Keratinocyte (primary cell): ENCODE measurements at regions not wholly inside any gene's neighbourhood (a gene's known extent, or its start where the extent isn't known, plus 50 kb on each side); places are given as distances from the start of the nearest gene placed in this dataset.

Experiments used
- DNase-seq: peaks from one replicate; pipeline ENCODE4 v3.0.0-alpha.2; 2011; ENCODE audit warnings: low read depth, missing footprints, low spot score
- FAIRE-seq: peaks from 2 replicates; lab custom pipeline; 2011; peaks lifted over from hg19 to GRCh38; lab: Jason Lieb, UNC
- H2AFZ ChIP-seq: 2 replicates; pipeline ENCODE4 v1.6.0; 2012; ENCODE audit warnings: low read length, control low read depth, inconsistent platforms; ENCODE audit not compliant: control insufficient read depth
- H3K27ac ChIP-seq: 2 replicates; pipeline ENCODE4 v1.5.1; 2011; ENCODE audit warnings: low read length; ENCODE audit not compliant: control insufficient read depth, insufficient read depth
- H3K27me3 ChIP-seq: 3 replicates; pipeline ENCODE4 v1.6.0; 2011; ENCODE audit warnings: low read length; ENCODE audit not compliant: control insufficient read depth, insufficient read depth; ENCODE audit errors: extremely low read depth
- H3K36me3 ChIP-seq, 2 experiments: 2 replicates in 1 of 2; 3 replicates in 1 of 2; pipeline ENCODE4 v1.5.1; 2011; ENCODE audit warnings: low read length in 2 of 2, mild to moderate bottlenecking in 1 of 2; ENCODE audit not compliant: control insufficient read depth in 2 of 2, insufficient read depth in 2 of 2; ENCODE audit errors: extremely low read depth in 1 of 2
- H3K4me1 ChIP-seq: 3 replicates; pipeline ENCODE4 v1.5.1; 2011; ENCODE audit warnings: low read length; ENCODE audit not compliant: control insufficient read depth, insufficient read depth; ENCODE audit errors: extremely low read depth
- H3K4me2 ChIP-seq: 3 replicates; pipeline ENCODE4 v1.6.0; 2011; ENCODE audit warnings: low read depth, low read length; ENCODE audit not compliant: control insufficient read depth, insufficient read depth; ENCODE audit errors: extremely low read depth
- H3K4me3 ChIP-seq, 3 experiments: fragments of 200-600 bp in 1 of 3; sonication (generic) in 1 of 3; 2 replicates in 2 of 3; 3 replicates in 1 of 3; pipeline ENCODE4 v1.5.1; 2011 to 2016; ENCODE audit warnings: low read length in 3 of 3, mild to moderate bottlenecking in 3 of 3, control low read depth in 2 of 3, inconsistent platforms in 1 of 3, low read depth in 1 of 3, mixed read lengths in 1 of 3, mixed run types in 1 of 3, moderate library complexity in 1 of 3; ENCODE audit not compliant: control insufficient read depth in 2 of 3, insufficient read depth in 2 of 3; ENCODE audit errors: extremely low read depth in 1 of 3
- H3K79me2 ChIP-seq: 2 replicates; pipeline ENCODE4 v1.6.0; 2012; ENCODE audit warnings: low read length; ENCODE audit not compliant: control insufficient read depth, insufficient read depth
- H3K9ac ChIP-seq: 3 replicates; pipeline ENCODE4 v1.6.0; 2011; ENCODE audit warnings: low read length; ENCODE audit not compliant: control insufficient read depth, insufficient read depth; ENCODE audit errors: extremely low read depth
- H3K9me1 ChIP-seq: 3 replicates; pipeline ENCODE4 v1.6.0; 2011; ENCODE audit warnings: low read length; ENCODE audit not compliant: control insufficient read depth, insufficient read depth; ENCODE audit errors: extremely low read depth
- H3K9me3 ChIP-seq: 2 replicates; pipeline ENCODE4 v1.5.1; 2012; ENCODE audit warnings: low read depth, low read length; ENCODE audit not compliant: control insufficient read depth
- H4K20me1 ChIP-seq: 3 replicates; pipeline ENCODE4 v1.6.0; 2011; ENCODE audit warnings: low read length; ENCODE audit not compliant: control insufficient read depth, insufficient read depth; ENCODE audit errors: extremely low read depth
- CTCF ChIP-seq, 3 experiments: IDR thresholded peaks in 1 of 3; conservative IDR thresholded peaks in 1 of 3; optimal IDR thresholded peaks in 1 of 3; 2 replicates in 2 of 3; 3 replicates in 1 of 3; pipeline versions ENCODE3 to v1.5.1; 2011; ENCODE audit warnings: low read length in 3 of 3, mild to moderate bottlenecking in 3 of 3, moderate library complexity in 2 of 3, control low read depth in 1 of 3, inconsistent platforms in 1 of 3; ENCODE audit not compliant: insufficient read depth in 2 of 3; ENCODE audit errors: extremely low read depth in 1 of 3
- EZH2 ChIP-seq: IDR thresholded peaks from one replicate; pipeline ENCODE4 v1.6.1; 2012; ENCODE audit warnings: inconsistent platforms, mild to moderate bottlenecking, low read length, moderate library complexity
- dilution Hi-C: fragments of 300-500 bp; cut with MboI; formaldehyde crosslinking; loops from one replicate; pipeline ENCODE4 v1.7.0; 2020; ENCODE audit warnings: low sequenced_read_pairs; ENCODE audit not compliant: extremely low pct_ligation_motif_present

- H3K36me3 ChIP-seq, result no peaks in the 10 kb centered on the region
- no peaks in the 10 kb centered on the region for H3K9me3 ChIP-seq
- TF ChIP-seq CTCF (optimal IDR thresholded peaks at IDR 0.05 in 1 of 3, IDR thresholded peaks at IDR 0.05 in 1 of 3, conservative IDR thresholded peaks at IDR 0.05 in 1 of 3; ENCODE audit: extremely low read depth in 1 of 3, insufficient read depth in 2 of 3, low read length in 3 of 3) (no peak), EZH2 (no peak)
- no peak overlapping the region for H3K27ac ChIP-seq
- dilution Hi-C loops, result no loop called here
- no peak overlapping the region for H2AFZ ChIP-seq
- no peak for FAIRE-seq
- no peak overlapping the region for H3K4me3 ChIP-seq
- H3K9ac ChIP-seq, result no peak overlapping the region
- H3K9me1 ChIP-seq, result no peaks in the 10 kb centered on the region
- no peak for DNase-seq
- H4K20me1 ChIP-seq, result no peaks in the 10 kb centered on the region
- no peaks in the 10 kb centered on the region for H3K79me2 ChIP-seq
- H3K27me3 ChIP-seq, result no peaks in the 10 kb centered on the region
- H3K4me2 ChIP-seq, result no peak overlapping the region
- H3K4me1 ChIP-seq, result no peaks in the 10 kb centered on the region
Observed at GRCh38 chr18:60075477-60075876, 175.7 kb downstream of the PMAIP1 start.

GRCh38 chr18:60070631-60071030, 170.8 kb downstream of the PMAIP1 start:
- dilution Hi-C loops, result no loop called here
- FAIRE-seq, result peak; percentile 32
- DNase-seq, result no peak

More at GRCh38 chr18:60070631-60071030, 170.8 kb downstream of the PMAIP1 start:
- H3K4me3 ChIP-seq, result no peak overlapping the region
- no peak overlapping the region for H3K27ac ChIP-seq
- H3K27me3 ChIP-seq, result no peaks in the 10 kb centered on the region
- no peak for TF ChIP-seq CTCF (optimal IDR thresholded peaks at IDR 0.05 in 1 of 3, IDR thresholded peaks at IDR 0.05 in 1 of 3, conservative IDR thresholded peaks at IDR 0.05 in 1 of 3; ENCODE audit: extremely low read depth in 1 of 3, insufficient read depth in 2 of 3, low read length in 3 of 3)
- no peak for TF ChIP-seq EZH2
- H4K20me1 ChIP-seq, result no peaks in the 10 kb centered on the region
- no peak overlapping the region for H3K4me2 ChIP-seq
- no peak overlapping the region for H2AFZ ChIP-seq
- H3K9me3 ChIP-seq, result no peaks in the 10 kb centered on the region
- no peaks in the 10 kb centered on the region for H3K4me1 ChIP-seq
- H3K79me2 ChIP-seq, result no peaks in the 10 kb centered on the region
- H3K36me3 ChIP-seq, result no peaks in the 10 kb centered on the region
- no peak overlapping the region for H3K9ac ChIP-seq
- no peaks in the 10 kb centered on the region for H3K9me1 ChIP-seq
